ENCODE measurements at regions not wholly inside any gene's neighbourhood (a gene's known extent, or its start where the extent isn't known, plus 50 kb on each side); places are given as distances from the start of the nearest gene placed in this dataset.

- no peak for ATAC-seq
- 58% methylated on average over 3 of the region's 3 CpGs for WGBS (ENCODE audit: insufficient coverage, low coverage, low lambda C conversion rate, missing lambda C conversion rate)
- no peak for DNase-seq
- Histone ChIP-seq H3K4me3 (no peak overlapping the region), H3K27me3 (no peaks in the 10 kb centered on the region), H3K27ac (no peak overlapping the region), H3K9me3 (no peaks in the 10 kb centered on the region), H3K36me3 (no peaks in the 10 kb centered on the region), H3K4me1 (no peaks in the 10 kb centered on the region)
- TF ChIP-seq CTCF (IDR thresholded peaks at IDR 0.05), result no peak
- TF ChIP-seq POLR2A (IDR thresholded peaks at IDR 0.05), result no peak
- intact Hi-C loops (cut with DNase I), result no loop called here
Observed at GRCh38 chr7:89507034-89507433, 647.2 kb upstream of the STEAP1 start.

- Histone ChIP-seq H3K27me3 (no peaks in the 10 kb centered on the region), H3K36me3 (no peaks in the 10 kb centered on the region), H3K27ac (no peak overlapping the region), H3K4me1 (no peaks in the 10 kb centered on the region), H3K9me3 (no peaks in the 10 kb centered on the region), H3K4me3 (no peak overlapping the region)
- intact Hi-C loops (cut with DNase I), result no loop called here
- ATAC-seq, result no peak
- no peak for DNase-seq
- 13% methylated on average over 1 of the region's 1 CpG for WGBS (ENCODE audit: insufficient coverage, low coverage, low lambda C conversion rate, missing lambda C conversion rate)
- no peak for TF ChIP-seq CTCF (IDR thresholded peaks at IDR 0.05)
- TF ChIP-seq POLR2A (IDR thresholded peaks at IDR 0.05), result no peak
Observed at GRCh38 chr7:89511900-89512299, 642.4 kb upstream of the STEAP1 start.

GRCh38 chr7:89514970-89515369 lies 639.3 kb upstream of the STEAP1 start:
- TF ChIP-seq POLR2A (IDR thresholded peaks at IDR 0.05) (no peak), CTCF (IDR thresholded peaks at IDR 0.05) (no peak)
- intact Hi-C loops (cut with DNase I), result no loop called here
- H3K27me3 ChIP-seq, result no peaks in the 10 kb centered on the region
- H3K4me3 ChIP-seq, result no peak overlapping the region
- H3K4me1 ChIP-seq, result no peaks in the 10 kb centered on the region
- no peak overlapping the region for H3K27ac ChIP-seq
- 20% methylated on average over 3 of the region's 3 CpGs for WGBS (ENCODE audit: insufficient coverage, low coverage, low lambda C conversion rate, missing lambda C conversion rate)
- H3K36me3 ChIP-seq, result no peaks in the 10 kb centered on the region
- DNase-seq, result no peak
- no peak for ATAC-seq
- H3K9me3 ChIP-seq, result no peaks in the 10 kb centered on the region

GRCh38 chr7:89517815-89518214 lies 636.5 kb upstream of the STEAP1 start:
- intact Hi-C loops (cut with DNase I), result no loop called here
- H3K4me1 ChIP-seq, result no peaks in the 10 kb centered on the region
- H3K9me3 ChIP-seq, result no peaks in the 10 kb centered on the region
- no peak for DNase-seq
- no peaks in the 10 kb centered on the region for H3K27me3 ChIP-seq
- TF ChIP-seq CTCF (IDR thresholded peaks at IDR 0.05), result no peak
- no peak for TF ChIP-seq POLR2A (IDR thresholded peaks at IDR 0.05)
- no peak overlapping the region for H3K27ac ChIP-seq
- H3K4me3 ChIP-seq, result no peak overlapping the region
- 20% methylated on average over 1 of the region's 1 CpG for WGBS (ENCODE audit: insufficient coverage, low coverage, low lambda C conversion rate, missing lambda C conversion rate)
- no peaks in the 10 kb centered on the region for H3K36me3 ChIP-seq
- ATAC-seq, result no peak

- Histone ChIP-seq H3K4me1 (no peaks in the 10 kb centered on the region), H3K36me3 (no peaks in the 10 kb centered on the region), H3K27ac (no peak overlapping the region), H3K9me3 (no peaks in the 10 kb centered on the region), H3K4me3 (no peak overlapping the region), H3K27me3 (no peaks in the 10 kb centered on the region)
- TF ChIP-seq POLR2A (IDR thresholded peaks at IDR 0.05) (no peak), CTCF (IDR thresholded peaks at IDR 0.05) (no peak)
- ATAC-seq, result no peak
- intact Hi-C loops (cut with DNase I), result no loop called here
- DNase-seq, result no peak
- WGBS (ENCODE audit: insufficient coverage, low coverage, low lambda C conversion rate, missing lambda C conversion rate), result no CpG with 5 or more reads among the region's 1 CpG
Observed at GRCh38 chr7:89549768-89550167, 604.5 kb upstream of the STEAP1 start.

Data from right lobe of liver (tissue), 6 donors.